Stromal cell of bone marrow (primary cell): ENCODE measurements at regions not wholly inside any gene's neighbourhood (a gene's known extent, or its start where the extent isn't known, plus 50 kb on each side); places are given as distances from the start of the nearest gene placed in this dataset.
"Not testable (repeated sequence)": the region's sequence is repeated elsewhere in the genome, so short reads cannot be mapped to it uniquely, and the experiment has no call there.

Experiments
- DNase-seq: peaks from one replicate; pipeline ENCODE4 v3.0.0-alpha.2; 2012; ENCODE audit warnings: low read depth

DNA sequence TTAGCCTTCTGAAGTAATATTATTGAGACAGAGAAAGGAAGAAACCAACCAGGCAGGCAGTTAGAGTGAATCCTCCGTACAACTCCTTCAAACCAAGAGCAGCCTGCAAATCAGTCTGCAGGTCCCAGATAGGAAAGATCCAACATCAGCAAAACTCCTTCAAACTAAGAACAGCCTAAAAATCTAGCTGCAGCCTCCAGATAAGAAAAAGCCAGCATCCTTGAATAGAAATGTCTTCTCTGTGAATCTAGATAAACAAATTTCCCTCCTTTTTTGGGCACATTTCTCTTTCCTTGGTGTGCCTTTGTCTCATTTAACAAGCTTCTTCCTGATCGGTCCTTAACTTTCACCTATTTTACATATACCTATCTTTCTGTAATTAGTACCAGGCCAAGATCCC, 1004.6 kb upstream of the TMEFF2 start:
- no peak for DNase-seq

DNA sequence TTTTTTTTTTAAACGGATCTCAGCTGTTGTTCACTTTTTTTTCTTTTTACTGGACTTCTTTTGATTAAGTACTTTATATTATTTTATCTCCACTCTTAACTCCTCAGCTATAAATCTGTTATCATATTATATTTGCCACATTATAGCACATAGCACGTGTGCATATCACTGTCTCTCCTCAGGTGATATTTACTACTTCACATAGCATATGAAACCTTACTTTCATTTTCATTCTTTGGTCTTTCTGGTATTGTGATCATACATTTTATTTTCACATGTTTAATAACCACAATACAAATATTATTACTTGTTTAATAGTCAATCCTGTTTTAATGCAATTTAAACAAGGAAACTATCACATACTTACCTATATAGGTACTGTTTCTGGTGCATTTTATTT, 993.1 kb upstream of the TMEFF2 start:
- no peak for DNase-seq

DNA sequence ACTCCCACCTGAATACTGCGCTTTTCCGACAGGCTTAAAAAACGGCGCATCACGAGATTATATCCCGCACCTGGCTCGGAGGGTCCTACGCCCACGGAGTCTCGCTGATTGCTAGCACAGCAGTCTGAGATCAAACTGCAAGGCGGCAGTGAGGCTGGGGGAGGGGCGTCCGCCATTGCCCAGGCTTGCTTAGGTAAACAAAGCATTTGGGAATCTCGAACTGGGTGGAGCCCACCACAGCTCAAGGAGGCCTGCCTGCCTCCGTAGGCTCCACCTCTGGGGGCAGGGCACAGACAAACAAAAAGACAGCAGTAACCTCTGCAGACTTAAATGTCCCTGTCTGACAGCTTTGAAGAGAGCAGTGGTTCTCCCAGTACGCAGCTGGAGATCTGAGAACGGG, 976.2 kb upstream of the TMEFF2 start:
- not testable (repeated sequence) for DNase-seq

DNA sequence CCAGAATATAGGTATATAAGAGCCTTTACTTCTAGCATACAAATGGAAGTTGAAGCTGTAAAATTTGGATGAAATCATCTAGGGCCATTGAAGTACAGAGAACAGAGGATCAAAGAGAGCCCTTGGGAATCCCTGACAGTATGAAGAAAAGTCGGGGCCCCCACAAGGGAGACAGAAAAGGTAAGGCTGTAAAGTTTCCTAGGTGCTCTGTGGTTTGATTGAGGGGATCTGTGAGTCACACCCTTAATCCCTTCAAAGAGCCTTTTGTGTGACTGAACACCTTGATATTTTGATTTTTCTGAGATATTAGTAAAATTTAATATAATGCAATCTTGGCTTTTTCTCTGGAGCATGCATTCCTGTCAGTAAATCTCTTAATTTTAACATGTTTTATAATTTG, 961.7 kb upstream of the TMEFF2 start:
- DNase-seq = no peak

DNA sequence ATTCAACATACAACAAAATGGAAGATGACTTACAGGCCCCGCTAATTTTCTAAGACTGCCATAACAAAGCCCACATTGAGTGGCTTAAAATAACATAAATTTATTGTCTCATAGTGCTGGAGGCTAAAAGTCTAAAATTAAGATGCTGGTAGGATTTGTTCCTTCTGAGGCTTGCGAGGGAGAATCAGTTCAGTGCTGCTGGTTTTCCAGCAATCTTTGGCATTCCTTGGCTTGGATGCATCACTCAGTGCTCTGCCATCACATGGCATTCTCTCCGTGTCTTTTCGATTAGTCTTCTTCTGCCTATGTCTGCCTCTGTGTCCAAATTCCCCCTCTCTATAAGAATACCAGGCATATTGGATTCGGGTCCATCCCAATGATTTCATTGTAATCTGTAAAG, 959.3 kb upstream of the TMEFF2 start:
- no peak for DNase-seq

DNA sequence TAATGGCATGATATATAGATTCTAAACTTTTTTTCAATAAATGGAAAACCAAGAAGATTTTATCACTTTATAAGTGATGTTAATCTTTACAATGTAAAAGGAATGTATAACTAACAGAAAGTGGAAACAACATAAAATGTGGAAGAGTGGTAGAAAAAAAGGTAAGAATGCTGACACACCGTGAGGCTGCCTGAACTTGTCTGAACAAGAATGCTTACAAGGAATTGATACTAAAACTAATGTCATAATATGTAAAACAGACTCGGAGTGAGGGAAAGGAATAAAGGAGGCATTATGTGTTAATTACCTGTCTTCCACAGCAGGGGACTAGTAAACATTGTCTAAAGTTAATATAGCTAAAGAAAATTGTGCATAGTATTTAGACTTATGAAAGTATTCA, 958.8 kb upstream of the TMEFF2 start:
- DNase-seq = no peak

DNA sequence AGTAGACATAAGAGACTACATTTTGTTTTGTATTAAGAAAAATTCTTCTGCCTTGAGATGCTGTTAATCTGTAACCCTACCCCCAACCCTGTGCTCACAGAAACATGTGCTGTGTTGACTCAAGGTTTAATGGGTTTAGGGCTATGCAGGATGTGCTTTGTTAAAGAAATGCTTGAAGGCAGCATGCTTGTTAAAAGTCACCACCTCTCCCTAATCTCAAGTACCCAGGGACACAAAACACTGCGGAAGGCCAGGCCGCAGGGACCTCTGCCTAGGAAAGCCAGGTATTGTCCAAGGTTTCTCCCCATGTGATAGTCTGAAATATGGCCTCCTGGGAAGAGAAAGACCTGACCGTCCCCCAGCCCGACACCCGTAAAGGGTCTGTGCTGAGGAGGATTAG, 947.7 kb upstream of the TMEFF2 start:
- not testable (repeated sequence) for DNase-seq

DNA sequence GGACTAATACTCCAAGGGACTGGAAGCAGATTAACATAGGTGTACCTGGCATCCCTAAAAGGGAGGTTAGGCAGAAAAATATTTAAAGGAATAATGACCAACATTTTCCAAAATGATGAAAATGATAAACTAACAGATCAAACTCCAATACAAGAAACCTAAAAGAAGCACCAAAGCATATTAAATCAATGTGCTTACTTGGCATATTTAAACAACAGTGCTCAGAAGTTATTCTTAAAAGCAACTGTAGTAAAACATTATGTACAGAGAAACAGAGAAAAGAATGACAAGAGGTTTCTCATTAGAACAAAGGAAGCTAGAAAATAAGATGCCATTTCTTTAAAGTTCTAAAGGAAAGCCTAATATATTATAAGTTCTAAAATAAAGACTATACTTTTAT, 947.3 kb upstream of the TMEFF2 start:
- DNase-seq = no peak

DNA sequence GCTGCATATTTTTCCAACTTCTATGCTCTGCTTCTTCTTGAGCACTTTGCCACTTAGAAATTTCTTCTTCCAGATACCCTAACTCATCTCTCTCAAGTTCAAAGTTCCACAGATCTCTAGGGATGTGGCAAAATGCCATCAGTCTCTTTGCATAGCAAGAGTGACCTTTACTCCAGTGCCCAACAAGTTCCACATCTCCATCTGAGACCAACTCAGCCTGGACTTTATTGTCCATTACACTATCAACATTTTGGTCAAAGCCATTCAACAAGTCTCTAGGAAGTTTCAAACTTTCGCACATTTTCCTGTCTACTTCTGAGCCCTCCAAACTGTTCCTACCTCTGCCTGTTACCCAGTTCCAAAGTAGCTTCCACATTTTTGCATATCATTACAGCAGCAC, 946.2 kb upstream of the TMEFF2 start:
- not testable (repeated sequence) for DNase-seq

DNA sequence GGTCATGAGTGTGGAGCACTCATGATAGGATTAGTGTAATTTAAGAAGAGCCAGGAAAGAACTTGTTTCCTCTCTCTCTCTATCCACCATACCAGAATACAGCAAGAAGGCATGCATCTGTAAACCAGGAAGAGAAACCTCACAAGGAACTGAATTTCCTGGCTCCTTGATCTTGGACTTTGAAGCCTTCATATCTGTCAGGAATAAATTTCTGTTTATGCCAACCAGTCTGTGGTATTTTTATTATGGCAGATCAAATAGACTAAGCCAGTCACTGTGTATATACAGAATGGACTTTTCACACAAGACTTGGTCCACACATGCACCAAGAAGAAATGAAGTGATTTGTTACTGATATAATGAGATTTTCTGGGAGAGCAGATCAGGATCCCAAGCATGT, 930.1 kb upstream of the TMEFF2 start:
- no peak for DNase-seq

DNA sequence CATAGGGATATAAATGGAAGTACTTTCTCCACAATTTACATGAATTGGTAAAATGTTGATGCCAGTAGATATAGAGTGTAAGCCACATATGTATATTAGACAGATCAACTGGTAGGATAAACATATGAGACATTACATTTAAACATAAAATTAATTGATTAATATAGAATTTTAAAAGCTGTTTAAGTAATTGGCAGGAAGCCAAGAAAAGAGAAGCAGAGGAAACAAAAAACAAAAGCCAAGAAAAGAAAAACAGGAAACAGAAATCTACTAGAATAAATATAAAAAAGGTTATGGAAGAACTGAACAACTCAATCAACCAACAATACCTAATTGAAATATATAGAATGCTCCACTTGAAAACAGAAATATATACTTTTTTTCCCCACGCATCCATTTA, 920.1 kb upstream of the TMEFF2 start:
- DNase-seq = no peak

DNA sequence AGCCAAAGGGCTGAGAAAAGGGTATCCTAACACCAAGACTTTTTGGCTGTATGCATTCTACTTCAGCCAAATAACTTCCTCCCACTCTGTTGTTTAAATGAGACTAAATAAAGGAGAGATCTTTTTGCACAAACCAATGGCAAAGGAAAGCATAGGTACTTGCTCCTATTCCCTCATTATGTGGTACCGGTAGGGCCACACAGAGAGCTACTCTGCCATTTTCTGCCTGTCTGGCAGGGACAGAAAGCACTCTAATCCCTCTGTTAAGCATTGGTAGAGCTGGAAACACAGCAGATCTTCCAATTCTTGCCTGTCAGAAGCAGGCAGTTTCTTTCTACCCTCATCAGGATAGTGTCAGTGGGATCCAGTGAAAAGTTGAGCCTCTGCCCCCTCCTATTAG, 918.3 kb upstream of the TMEFF2 start:
- DNase-seq = no peak

DNA sequence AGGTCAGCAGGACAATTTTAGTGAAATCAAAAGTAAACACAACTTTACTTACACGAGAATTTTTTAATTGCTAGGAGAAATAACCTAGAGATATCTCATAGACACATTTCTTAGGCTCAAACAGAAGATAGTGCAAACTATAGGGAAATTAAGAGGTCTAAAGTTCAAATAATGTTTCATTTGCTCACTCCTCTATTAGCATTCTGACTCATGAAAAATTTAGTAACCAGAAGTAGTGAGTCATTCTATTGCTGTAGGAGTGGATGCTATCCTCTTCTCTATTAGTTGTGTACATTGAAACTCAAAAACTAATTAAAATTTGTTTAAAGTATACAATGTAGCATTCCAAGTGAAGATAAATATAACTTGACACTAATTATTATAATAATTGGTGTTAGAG, 908.3 kb upstream of the TMEFF2 start:
- peak; percentile 3 for DNase-seq

DNA sequence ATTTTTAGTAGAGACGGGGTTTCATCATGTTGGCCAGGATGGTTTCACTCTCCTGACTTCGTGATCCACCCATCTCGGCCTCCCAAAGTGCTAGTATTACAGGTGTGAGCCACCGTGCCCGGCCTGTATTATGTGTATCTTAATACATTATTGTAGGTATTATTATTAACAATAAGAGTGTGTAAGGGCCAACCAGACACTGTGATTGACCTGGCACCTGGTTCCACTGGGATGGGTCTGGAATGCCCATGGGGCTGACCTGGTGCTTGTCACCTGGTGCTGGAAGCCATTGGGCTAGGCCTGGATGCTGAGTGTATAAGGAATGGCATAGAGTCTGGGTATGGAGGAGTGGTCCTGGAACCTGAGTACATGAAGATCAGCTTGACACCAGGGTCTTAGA, 906.9 kb upstream of the TMEFF2 start:
- no peak for DNase-seq

DNA sequence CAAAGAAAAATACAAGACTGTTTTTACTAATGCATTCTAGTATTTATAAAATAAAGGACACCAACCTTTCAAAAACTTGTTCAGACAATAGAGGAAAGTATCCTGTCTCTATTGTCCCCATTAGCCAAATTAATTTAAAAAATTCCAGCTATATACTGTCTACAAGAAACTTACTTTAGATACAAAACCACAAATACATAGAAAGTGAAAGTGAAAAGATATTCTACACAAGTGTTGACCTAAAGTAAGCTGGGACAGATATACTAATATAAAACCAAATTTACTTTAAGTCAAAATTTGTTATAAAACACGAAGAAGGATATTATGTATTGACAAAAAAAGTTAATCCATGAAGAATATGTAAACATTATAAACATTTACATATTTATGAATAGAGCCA, 893.3 kb upstream of the TMEFF2 start:
- DNase-seq = no peak

DNA sequence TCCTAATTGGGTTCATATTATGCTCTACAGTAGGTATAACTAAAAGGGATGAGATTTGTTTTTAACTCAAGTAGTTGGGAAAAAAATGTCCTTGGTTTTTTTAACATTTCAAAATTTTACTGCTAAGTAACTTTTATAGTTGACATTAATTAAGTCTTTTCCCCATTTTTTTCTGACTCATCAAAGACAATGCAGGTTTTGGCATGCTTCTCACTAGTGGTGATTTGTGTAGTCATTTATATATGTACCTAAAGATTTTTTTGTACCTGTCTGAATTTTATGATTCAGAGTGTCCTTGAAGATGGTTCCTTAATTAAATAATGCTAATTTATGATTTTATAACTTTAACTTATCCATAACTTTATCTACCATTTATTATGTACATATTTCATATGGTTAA, 882.3 kb upstream of the TMEFF2 start:
- no peak for DNase-seq

DNA sequence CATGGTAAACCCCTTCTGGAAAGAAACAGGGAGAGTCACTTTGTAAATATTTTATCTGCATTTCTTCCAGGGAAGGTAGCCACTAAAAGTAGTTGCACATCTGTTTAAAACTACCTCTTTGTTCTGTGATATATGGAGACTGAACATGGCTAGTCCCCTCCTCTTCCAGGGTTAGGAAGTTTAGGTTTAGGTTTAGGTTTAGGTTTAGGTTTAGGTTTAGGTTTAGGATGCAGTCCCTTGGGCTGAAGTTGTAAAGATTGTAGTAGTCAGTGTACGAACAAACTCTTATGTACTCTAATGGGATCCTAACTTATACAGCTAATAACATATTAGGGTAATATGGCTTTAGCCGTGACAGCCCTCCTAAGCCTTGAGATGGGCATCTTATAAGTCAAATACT, 880.2 kb upstream of the TMEFF2 start:
- no peak for DNase-seq

DNA sequence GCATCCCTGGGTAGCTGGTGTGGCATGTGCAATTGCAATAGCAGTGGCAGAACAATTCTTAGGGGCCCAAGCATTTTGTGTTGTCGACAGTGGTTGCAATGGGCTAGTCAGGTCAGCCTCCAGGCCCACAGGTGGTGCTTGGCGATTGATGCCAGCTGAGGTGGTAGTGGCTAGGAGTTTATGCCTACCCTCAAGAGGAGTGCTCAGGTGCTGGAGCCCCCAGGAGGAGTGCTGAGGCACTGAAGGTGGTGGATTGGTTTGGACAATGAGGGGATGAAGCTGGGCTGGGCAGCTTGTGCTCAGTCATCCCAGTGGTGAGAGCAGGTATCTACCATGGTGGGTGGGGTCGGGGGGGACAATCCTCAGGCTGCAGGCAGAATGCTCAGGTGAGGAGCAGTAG, 877.9 kb upstream of the TMEFF2 start:
- no peak for DNase-seq

DNA sequence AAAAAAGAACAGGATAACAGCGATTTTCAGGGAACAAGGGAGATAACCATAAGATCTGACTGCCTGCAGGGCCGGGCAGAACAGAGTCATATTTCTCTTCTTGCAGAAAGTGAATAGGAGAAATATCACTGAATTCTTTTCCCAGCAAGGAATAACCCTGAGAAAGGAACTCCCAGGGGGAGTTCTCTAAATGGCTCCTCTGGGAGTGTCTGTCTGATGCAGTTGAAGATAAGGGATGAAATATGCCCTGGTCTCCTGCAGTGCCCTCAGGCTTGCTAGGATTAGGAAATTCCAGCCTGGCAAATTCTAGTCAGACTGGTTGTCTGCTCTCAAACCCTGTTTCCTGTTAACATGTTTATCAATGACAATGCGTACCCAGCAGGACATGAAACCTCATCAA, 830.8 kb upstream of the TMEFF2 start:
- not testable (repeated sequence) for DNase-seq

DNA sequence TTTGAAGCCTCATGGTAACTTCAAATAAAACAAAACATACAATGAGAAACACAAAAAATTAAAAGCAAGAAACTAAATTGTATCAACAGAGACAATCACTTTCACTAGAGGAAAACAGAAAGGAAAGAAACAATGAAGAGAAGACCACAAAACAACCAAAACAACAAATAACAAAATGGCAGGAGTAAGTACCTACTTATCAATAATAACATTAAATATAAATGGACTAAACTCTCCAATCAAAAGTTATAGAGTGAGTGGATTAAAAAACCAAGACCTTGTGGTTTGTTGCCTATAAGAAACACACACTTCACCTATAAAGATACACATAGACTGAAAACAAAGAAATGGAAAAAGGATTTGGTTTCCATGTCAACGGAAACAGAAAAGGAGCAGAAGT, 830.1 kb upstream of the TMEFF2 start:
- no peak for DNase-seq

DNA sequence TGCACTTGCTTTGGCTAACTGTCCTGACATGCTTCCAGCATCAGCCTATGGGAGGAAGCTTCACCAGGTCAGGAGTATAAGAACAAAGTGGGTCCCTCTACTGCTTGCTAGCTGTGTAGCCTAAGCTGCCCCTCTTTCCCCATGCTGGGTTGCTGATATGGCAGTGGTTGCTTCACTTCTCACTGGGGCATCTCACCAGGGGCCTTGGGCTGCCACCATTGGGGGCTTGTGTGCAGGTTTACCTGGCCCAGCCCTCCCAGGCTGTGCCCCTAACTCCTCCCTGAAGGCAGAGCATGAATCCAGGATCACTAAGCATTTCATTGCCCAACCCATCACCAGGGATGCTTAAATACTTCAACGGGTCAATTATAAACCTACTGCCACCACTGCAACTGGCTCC, 817.1 kb upstream of the TMEFF2 start:
- DNase-seq = no peak

DNA sequence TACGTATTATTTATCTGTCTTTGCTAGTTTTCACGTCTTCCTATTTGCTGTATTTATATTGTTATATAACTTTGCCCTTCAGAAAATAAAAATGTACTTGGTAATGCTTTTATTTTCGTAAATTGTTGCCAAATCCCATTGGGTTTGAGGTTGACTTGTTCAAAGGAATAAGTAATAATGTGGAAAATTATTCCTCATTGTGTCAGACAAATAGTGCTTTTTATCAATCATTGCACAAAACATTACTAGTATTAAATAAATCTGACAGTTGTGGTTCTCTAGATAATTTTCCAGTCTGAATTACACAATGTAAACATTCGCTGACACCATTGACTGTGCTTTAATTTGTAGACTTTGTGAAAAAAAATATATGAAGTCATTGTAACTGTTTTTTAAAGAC, 798.3 kb upstream of the TMEFF2 start:
- no peak for DNase-seq

DNA sequence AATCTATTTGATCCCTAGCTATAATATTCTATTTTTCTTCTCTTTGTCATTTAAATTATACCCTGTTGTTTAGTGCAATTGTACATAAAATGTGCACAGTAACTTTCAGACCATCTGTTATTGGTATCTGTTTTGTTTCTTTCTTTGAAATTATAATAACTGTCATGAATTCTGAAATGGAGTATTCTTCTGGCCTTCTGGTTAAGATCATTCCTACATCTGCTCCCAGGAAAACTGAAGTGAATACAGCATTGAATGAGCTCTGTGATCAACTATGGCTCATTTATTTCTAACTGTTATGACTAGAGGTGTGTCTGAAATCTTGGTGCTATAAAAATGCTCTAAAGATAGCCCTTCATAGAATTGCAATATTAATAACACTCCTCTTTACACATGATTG, 788.4 kb upstream of the TMEFF2 start:
- no peak for DNase-seq

DNA sequence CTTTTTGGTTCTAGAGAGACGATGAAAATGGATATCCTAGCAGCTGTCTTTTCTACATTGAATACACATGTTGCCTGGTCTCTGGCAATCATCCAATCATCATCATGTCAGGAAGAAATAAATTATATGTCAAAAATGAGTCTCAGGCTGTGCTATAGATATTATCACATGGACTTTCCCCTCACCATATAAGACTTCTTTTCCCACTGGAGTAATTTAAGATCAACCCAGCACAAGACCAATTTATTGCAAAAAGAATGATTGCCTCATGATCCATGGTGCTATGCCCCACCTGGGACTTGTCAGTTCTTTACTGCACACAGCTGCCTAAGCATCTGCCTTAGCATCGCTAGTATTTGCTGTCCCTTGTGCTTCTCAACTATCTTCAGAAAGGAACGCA, 783.7 kb upstream of the TMEFF2 start:
- DNase-seq = no peak

DNA sequence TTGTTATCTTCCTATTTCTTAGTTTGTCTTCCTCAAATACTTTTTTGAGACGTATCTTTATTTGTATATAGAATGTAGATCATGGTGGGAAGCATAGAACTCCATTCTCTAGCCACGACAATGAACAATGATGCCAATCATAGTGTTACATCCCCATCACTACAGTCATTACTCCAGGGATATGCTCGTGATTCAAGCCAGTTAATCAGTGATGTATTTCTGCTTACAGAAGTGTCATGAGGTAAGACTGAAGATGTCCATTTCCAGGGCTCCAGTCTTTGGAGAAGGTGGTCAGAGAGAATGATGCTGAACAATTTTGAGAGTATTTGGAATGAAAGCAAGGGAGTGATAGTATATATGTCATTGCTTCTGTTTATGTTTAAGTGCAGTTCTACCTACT, 777.2 kb upstream of the TMEFF2 start:
- DNase-seq = no peak
